Stimulated activated naive B cell treated with anti-CD40 and anti-IgM and Interleukin-4, amounts not matched to agents 10 μg/mL and 1 μg/mL and 100 μg/mL, for 72 hours (primary cell): ENCODE measurements at regions not wholly inside any gene's neighbourhood (a gene's known extent, or its start where the extent isn't known, plus 50 kb on each side); places are given as distances from the start of the nearest gene placed in this dataset.

Experiments used
- ATAC-seq, 2 donors: fragments of 150-1000 bp; cut with Tn5 transposase; replicated peaks; 2 replicates each; pipeline ENCODE4 v1.10.0; 2021; ENCODE audit warnings: moderate library complexity in 1 of 2
- DNase-seq: peaks from one replicate; pipeline ENCODE4 v3.0.0; 2021
- H3K27ac Mint-ChIP-seq: one replicate; pipeline ENCODE4 v1.8.0; 2022; ENCODE audit warnings: mild to moderate bottlenecking, mixed read lengths
- H3K27me3 Mint-ChIP-seq, 2 donors: one replicate each; pipeline ENCODE4 v1.8.0; 2022; ENCODE audit warnings: mixed read lengths in 2 of 2
- H3K36me3 Mint-ChIP-seq, 2 donors: one replicate each; pipeline ENCODE4 v1.8.0; 2022; ENCODE audit warnings: mixed read lengths in 2 of 2, mild to moderate bottlenecking in 1 of 2
- H3K4me1 Mint-ChIP-seq, 2 donors: one replicate each; pipeline ENCODE4 v1.8.0; 2022; ENCODE audit warnings: mixed read lengths in 2 of 2, mild to moderate bottlenecking in 1 of 2
- H3K4me3 Mint-ChIP-seq, 2 donors: one replicate each; pipeline ENCODE4 v1.8.0; 2022; ENCODE audit warnings: mild to moderate bottlenecking in 2 of 2, mixed read lengths in 2 of 2, moderate library complexity in 1 of 2
- H3K9me3 Mint-ChIP-seq, 2 donors: one replicate each; pipeline ENCODE4 v1.8.0; 2022; ENCODE audit warnings: mixed read lengths in 2 of 2, mild to moderate bottlenecking in 1 of 2

- H3K4me1 Mint-ChIP-seq = no peaks in the 10 kb centered on the region
Observed at GRCh38 chrX:6472652-6473342, 62.1 kb downstream of the VCX3A start.

GRCh38 chrX:6468706-6469105 is 66.2 kb downstream of the VCX3A start:
- H3K4me3 Mint-ChIP-seq = no peak overlapping the region

More at GRCh38 chrX:6472652-6473342, 62.1 kb downstream of the VCX3A start:
- Mint-ChIP-seq H3K9me3 (no peaks in the 10 kb centered on the region), H3K27me3 (no peaks in the 10 kb centered on the region), H3K36me3 (no peaks in the 10 kb centered on the region), H3K4me3 (no peak overlapping the region), H3K27ac (no peak overlapping the region)
- ATAC-seq = no peak
- DNase-seq = no peak

GRCh38 chrX:6465756-6466155 is 69.2 kb downstream of the VCX3A start:
- no peak overlapping the region for H3K4me3 Mint-ChIP-seq
- no peaks in the 10 kb centered on the region for H3K27me3 Mint-ChIP-seq
- no peaks in the 10 kb centered on the region for H3K9me3 Mint-ChIP-seq

More at GRCh38 chrX:6468706-6469105, 66.2 kb downstream of the VCX3A start:
- DNase-seq (no peak), ATAC-seq (no peak)
- Mint-ChIP-seq H3K27me3 (no peaks in the 10 kb centered on the region), H3K27ac (no peak overlapping the region), H3K9me3 (no peaks in the 10 kb centered on the region), H3K36me3 (no peaks in the 10 kb centered on the region), H3K4me1 (no peaks in the 10 kb centered on the region)

GRCh38 chrX:6464726-6465125 is 70.2 kb downstream of the VCX3A start:
- Mint-ChIP-seq H3K27ac (no peak overlapping the region), H3K4me1 (no peaks in the 10 kb centered on the region), H3K27me3 (no peaks in the 10 kb centered on the region), H3K9me3 (no peaks in the 10 kb centered on the region), H3K36me3 (no peaks in the 10 kb centered on the region), H3K4me3 (no peak overlapping the region)
- DNase-seq (no peak), ATAC-seq (no peak)

More at GRCh38 chrX:6465756-6466155, 69.2 kb downstream of the VCX3A start:
- no peak overlapping the region for H3K27ac Mint-ChIP-seq
- no peak for ATAC-seq
- no peak for DNase-seq
- no peaks in the 10 kb centered on the region for H3K36me3 Mint-ChIP-seq
- no peaks in the 10 kb centered on the region for H3K4me1 Mint-ChIP-seq

- Mint-ChIP-seq H3K9me3 (no peaks in the 10 kb centered on the region), H3K36me3 (no peaks in the 10 kb centered on the region), H3K27me3 (no peaks in the 10 kb centered on the region), H3K4me3 (no peak overlapping the region), H3K27ac (no peak overlapping the region), H3K4me1 (no peaks in the 10 kb centered on the region)
- no peak for DNase-seq
- no peak for ATAC-seq
Observed at GRCh38 chrX:6460893-6461490, 73.9 kb downstream of the VCX3A start.

GRCh38 chrX:6456196-6456595 is 78.7 kb downstream of the VCX3A start:
- H3K27me3 Mint-ChIP-seq = no peaks in the 10 kb centered on the region
- no peak for DNase-seq
- no peak overlapping the region for H3K4me3 Mint-ChIP-seq
- no peaks in the 10 kb centered on the region for H3K4me1 Mint-ChIP-seq
- no peak overlapping the region for H3K27ac Mint-ChIP-seq
- no peaks in the 10 kb centered on the region for H3K36me3 Mint-ChIP-seq
- H3K9me3 Mint-ChIP-seq = no peaks in the 10 kb centered on the region
- ATAC-seq = no peak

- ATAC-seq = no peak
- Mint-ChIP-seq H3K27ac (no peak overlapping the region), H3K4me3 (no peak overlapping the region), H3K27me3 (no peaks in the 10 kb centered on the region), H3K36me3 (no peaks in the 10 kb centered on the region), H3K4me1 (no peaks in the 10 kb centered on the region), H3K9me3 (no peaks in the 10 kb centered on the region)
- DNase-seq = no peak
Observed at GRCh38 chrX:6449946-6450345, 85.0 kb downstream of the VCX3A start.

GRCh38 chrX:6448003-6448402 is 86.9 kb downstream of the VCX3A start:
- no peak overlapping the region for H3K27ac Mint-ChIP-seq
- H3K4me1 Mint-ChIP-seq = no peaks in the 10 kb centered on the region
- ATAC-seq = no peak
- no peaks in the 10 kb centered on the region for H3K27me3 Mint-ChIP-seq
- no peaks in the 10 kb centered on the region for H3K9me3 Mint-ChIP-seq
- no peaks in the 10 kb centered on the region for H3K36me3 Mint-ChIP-seq
- H3K4me3 Mint-ChIP-seq = no peak overlapping the region
- DNase-seq = no peak

- no peak overlapping the region for H3K4me3 Mint-ChIP-seq
- DNase-seq (no peak), ATAC-seq (no peak)
- H3K27me3 Mint-ChIP-seq = no peaks in the 10 kb centered on the region
- no peaks in the 10 kb centered on the region for H3K36me3 Mint-ChIP-seq
- H3K4me1 Mint-ChIP-seq = no peaks in the 10 kb centered on the region
- no peaks in the 10 kb centered on the region for H3K9me3 Mint-ChIP-seq
- no peak overlapping the region for H3K27ac Mint-ChIP-seq
Observed at GRCh38 chrX:6446582-6446981, 88.3 kb downstream of the VCX3A start.

GRCh38 chrX:6440648-6441047 is 94.3 kb downstream of the VCX3A start:
- H3K27ac Mint-ChIP-seq = no peak overlapping the region
- no peaks in the 10 kb centered on the region for H3K36me3 Mint-ChIP-seq
- no peaks in the 10 kb centered on the region for H3K4me1 Mint-ChIP-seq
- H3K9me3 Mint-ChIP-seq = no peaks in the 10 kb centered on the region
- DNase-seq (no peak), ATAC-seq (no peak)
- H3K4me3 Mint-ChIP-seq = no peak overlapping the region
- no peaks in the 10 kb centered on the region for H3K27me3 Mint-ChIP-seq

- H3K27ac Mint-ChIP-seq = no peak overlapping the region
- DNase-seq (no peak), ATAC-seq (no peak)
- H3K4me3 Mint-ChIP-seq = no peak overlapping the region
- no peaks in the 10 kb centered on the region for H3K9me3 Mint-ChIP-seq
- H3K4me1 Mint-ChIP-seq = no peaks in the 10 kb centered on the region
- H3K27me3 Mint-ChIP-seq = peaks cover 0 to 5% of the 10 kb centered on the region in 2 donors
- no peaks in the 10 kb centered on the region for H3K36me3 Mint-ChIP-seq
Observed at GRCh38 chrX:6432226-6432625, 102.7 kb downstream of the VCX3A start.

GRCh38 chrX:6407542-6407941 is 127.4 kb downstream of the VCX3A start:
- Mint-ChIP-seq H3K27ac (no peak overlapping the region), H3K36me3 (no peaks in the 10 kb centered on the region), H3K4me3 (no peak overlapping the region), H3K4me1 (no peaks in the 10 kb centered on the region), H3K9me3 (peaks cover 0 to under 1% of the 10 kb centered on the region in 2 donors), H3K27me3 (no peaks in the 10 kb centered on the region)
- DNase-seq = no peak
- no peak for ATAC-seq

GRCh38 chrX:6386837-6387236 is 148.1 kb downstream of the VCX3A start:
- Mint-ChIP-seq H3K27ac (no peak overlapping the region), H3K36me3 (no peaks in the 10 kb centered on the region), H3K4me3 (no peak overlapping the region), H3K27me3 (no peaks in the 10 kb centered on the region), H3K9me3 (no peaks in the 10 kb centered on the region), H3K4me1 (no peaks in the 10 kb centered on the region)
- no peak for ATAC-seq
- DNase-seq = no peak

GRCh38 chrX:6384921-6385320 is 150.0 kb downstream of the VCX3A start:
- no peak overlapping the region for H3K4me3 Mint-ChIP-seq
- no peaks in the 10 kb centered on the region for H3K4me1 Mint-ChIP-seq
- H3K27ac Mint-ChIP-seq = no peak overlapping the region
- DNase-seq (no peak), ATAC-seq (no peak)
- no peaks in the 10 kb centered on the region for H3K9me3 Mint-ChIP-seq
- no peaks in the 10 kb centered on the region for H3K36me3 Mint-ChIP-seq
- no peaks in the 10 kb centered on the region for H3K27me3 Mint-ChIP-seq

- ATAC-seq = no peak
- no peaks in the 10 kb centered on the region for H3K9me3 Mint-ChIP-seq
- H3K27ac Mint-ChIP-seq = no peak overlapping the region
- no peaks in the 10 kb centered on the region for H3K4me1 Mint-ChIP-seq
- H3K4me3 Mint-ChIP-seq = no peak overlapping the region
- no peaks in the 10 kb centered on the region for H3K36me3 Mint-ChIP-seq
- no peaks in the 10 kb centered on the region for H3K27me3 Mint-ChIP-seq
- no peak for DNase-seq
Observed at GRCh38 chrX:6384371-6384770, 150.5 kb downstream of the VCX3A start.
